OCI-LY7 (cell line): ENCODE measurements at regions not wholly inside any gene's neighbourhood (a gene's known extent, or its start where the extent isn't known, plus 50 kb on each side); places are given as distances from the start of the nearest gene placed in this dataset.

Experiments
- BruUV-seq: library from RNA; stranded (reverse); fragments of 400-500 nt; replicated peaks from 2 replicates; lab custom pipeline; 2021; lab: Mats Ljungman, UMichigan
- CTCF ChIA-PET: fragments of 300-600 bp; sonication (Branson Sonifier 250); formaldehyde crosslinking; loops from one replicate; lab custom pipeline; 2022; ENCODE audit warnings: antibody characterized with exemption; ENCODE audit not compliant: unreplicated experiment; lab: Charles Lee
- POLR2A ChIA-PET: fragments of 300-600 bp; sonication (Branson Sonifier 250); formaldehyde crosslinking; loops from one replicate; lab custom pipeline; 2022; ENCODE audit warnings: antibody characterized with exemption; lab: Charles Lee
- DNase-seq: peaks from one replicate; pipeline ENCODE4 v3.0.0-alpha.2; 2015; ENCODE audit warnings: low spot score
- H2AFZ ChIP-seq: fragments of 200-600 bp; sonication (generic), shearing (Covaris generic); 2 replicates; pipeline ENCODE4 v1.6.1; 2014; ENCODE audit warnings: mild to moderate bottlenecking, antibody characterized with exemption, low read length, moderate library complexity
- H3K27ac ChIP-seq: fragments of 200-600 bp; sonication (generic); 2 replicates; pipeline ENCODE4 v1.5.1; 2014; ENCODE audit warnings: mixed run types, low read depth, mild to moderate bottlenecking, moderate library complexity, low read length, inconsistent platforms; ENCODE audit not compliant: poor library complexity, severe bottlenecking
- H3K36me3 ChIP-seq: fragments of 200-600 bp; sonication (generic); 2 replicates; pipeline ENCODE4 v1.6.1; 2014; ENCODE audit warnings: mild to moderate bottlenecking, antibody characterized with exemption, low read length, moderate library complexity, mixed read lengths; ENCODE audit not compliant: insufficient read depth
- H3K4me1 ChIP-seq: fragments of 200-600 bp; sonication (generic); 2 replicates; pipeline ENCODE4 v1.5.1; 2014; ENCODE audit warnings: mild to moderate bottlenecking, low read length; ENCODE audit not compliant: insufficient read depth, poor library complexity, severe bottlenecking
- H3K4me2 ChIP-seq: fragments of 200-600 bp; sonication (generic); 2 replicates; pipeline ENCODE4 v1.6.1; 2014; ENCODE audit warnings: mild to moderate bottlenecking, low read length
- H3K4me3 ChIP-seq: fragments of 200-600 bp; sonication (generic); 2 replicates; pipeline ENCODE4 v1.5.1; 2014; ENCODE audit warnings: mild to moderate bottlenecking, low read depth, low read length; ENCODE audit not compliant: poor library complexity, severe bottlenecking
- H3K79me2 ChIP-seq: fragments of 200-600 bp; sonication (generic); 2 replicates; pipeline ENCODE4 v1.6.1; 2016; ENCODE audit warnings: low read depth, mild to moderate bottlenecking, low read length, moderate library complexity, mixed read lengths; ENCODE audit not compliant: insufficient read depth
- H3K9me2 ChIP-seq: fragments of 200-600 bp; sonication (generic); 2 replicates; pipeline ENCODE4 v1.6.1; 2016; ENCODE audit warnings: mild to moderate bottlenecking, low read length, mixed read lengths; ENCODE audit not compliant: insufficient read depth
- H3K9me3 ChIP-seq: fragments of 200-600 bp; sonication (generic); 2 replicates; pipeline ENCODE4 v1.6.1; 2014; ENCODE audit warnings: mild to moderate bottlenecking, mixed run types, low read length, mixed read lengths
- H4K20me1 ChIP-seq: fragments of 200-600 bp; sonication (generic); 2 replicates; pipeline ENCODE4 v1.6.1; 2014; ENCODE audit warnings: mild to moderate bottlenecking, antibody characterized with exemption, low read length, moderate library complexity, mixed read lengths; ENCODE audit not compliant: insufficient read depth
- CTCF ChIP-seq: fragments of 200-600 bp; sonication (generic); conservative IDR thresholded peaks from 2 replicates; pipeline ENCODE4 v1.5.1; 2014; ENCODE audit warnings: mild to moderate bottlenecking, antibody characterized with exemption, low read length, moderate library complexity, mixed read lengths
- EZH2phosphoT487 ChIP-seq: fragments of 200-600 bp; sonication (generic); IDR thresholded peaks from 2 replicates; pipeline ENCODE4 v1.6.1; 2018; ENCODE audit warnings: low read depth, borderline replicate concordance, mild to moderate bottlenecking, mixed run types, antibody characterized with exemption, low read length, moderate library complexity, mixed read lengths
- intact Hi-C: fragments of 100-400 bp; cut with micrococcal nuclease; formaldehyde crosslinking; loops from one replicate; pipeline ENCODE4 v1.10.0; 2022; ENCODE audit not compliant: unreplicated experiment

- Histone ChIP-seq H3K79me2 (no peaks in the 10 kb centered on the region), H3K9me2 (no peaks in the 10 kb centered on the region), H3K4me2 (no peak overlapping the region), H4K20me1 (no peaks in the 10 kb centered on the region), H3K9me3 (no peaks in the 10 kb centered on the region), H3K36me3 (no peaks in the 10 kb centered on the region), H2AFZ (no peak overlapping the region), H3K4me3 (no peak overlapping the region), H3K4me1 (no peaks in the 10 kb centered on the region), H3K27ac (no peak overlapping the region)
- TF ChIP-seq CTCF = no peak
- TF ChIP-seq EZH2phosphoT487 = no peak
- BruUV-seq = no TSS peak
- no peak for DNase-seq
- ChIA-PET POLR2A (no interaction called here), CTCF (no interaction called here)
- intact Hi-C loops = no loop called here
Observed at GRCh38 chr6:165986914-165987482, 180.7 kb downstream of the TBXT start.

GRCh38 chr6:165986311-165986913, 181.2 kb downstream of the TBXT start:
- no peaks in the 10 kb centered on the region for H3K79me2 ChIP-seq
- no peak overlapping the region for H3K27ac ChIP-seq
- no peak overlapping the region for H3K4me2 ChIP-seq
- no peaks in the 10 kb centered on the region for H3K4me1 ChIP-seq
- ChIA-PET CTCF (no interaction called here), POLR2A (no interaction called here)
- no TSS peak for BruUV-seq
- H2AFZ ChIP-seq = no peak overlapping the region
- intact Hi-C loops = no loop called here
- H3K9me2 ChIP-seq = no peaks in the 10 kb centered on the region
- no peaks in the 10 kb centered on the region for H3K36me3 ChIP-seq
- no peaks in the 10 kb centered on the region for H3K9me3 ChIP-seq
- H4K20me1 ChIP-seq = no peaks in the 10 kb centered on the region
- H3K4me3 ChIP-seq = no peak overlapping the region
- no peak for TF ChIP-seq EZH2phosphoT487
- TF ChIP-seq CTCF = no peak
- no peak for DNase-seq

GRCh38 chr6:165985806-165986299, 181.8 kb downstream of the TBXT start:
- H3K9me2 ChIP-seq = no peaks in the 10 kb centered on the region
- ChIA-PET CTCF (no interaction called here), POLR2A (no interaction called here)
- H3K27ac ChIP-seq = no peak overlapping the region
- intact Hi-C loops = no loop called here
- H2AFZ ChIP-seq = no peak overlapping the region
- no peaks in the 10 kb centered on the region for H3K4me1 ChIP-seq
- BruUV-seq = no TSS peak
- TF ChIP-seq EZH2phosphoT487 (no peak), CTCF (no peak)
- H3K9me3 ChIP-seq = no peaks in the 10 kb centered on the region
- H3K79me2 ChIP-seq = no peaks in the 10 kb centered on the region
- no peaks in the 10 kb centered on the region for H3K36me3 ChIP-seq
- H3K4me3 ChIP-seq = no peak overlapping the region
- H3K4me2 ChIP-seq = no peak overlapping the region
- no peak for DNase-seq
- H4K20me1 ChIP-seq = no peaks in the 10 kb centered on the region
